Osteoblast (primary cell): ENCODE measurements at regions not wholly inside any gene's neighbourhood (a gene's known extent, or its start where the extent isn't known, plus 50 kb on each side); places are given as distances from the start of the nearest gene placed in this dataset.
A peak's percentile ranks its signal among the peaks of the same experiment; 100 is the strongest.

Experiments used
- DNase-seq: peaks from one replicate; pipeline ENCODE4 v3.0.0; 2011; ENCODE audit warnings: low spot score, mixed read lengths; ENCODE audit not compliant: insufficient read length; ENCODE audit errors: missing footprints
- H2AFZ ChIP-seq: 2 replicates; pipeline ENCODE4 v1.6.0; 2011; ENCODE audit warnings: mild to moderate bottlenecking, low read length
- H3K27ac ChIP-seq: 2 replicates; pipeline ENCODE4 v1.5.1; 2011; ENCODE audit warnings: mild to moderate bottlenecking, low read depth, low read length, moderate library complexity
- H3K27me3 ChIP-seq: 2 replicates; pipeline ENCODE4 v1.6.0; 2012; ENCODE audit warnings: mild to moderate bottlenecking, control low read depth, inconsistent platforms, low read length, moderate library complexity; ENCODE audit not compliant: insufficient read depth
- H3K36me3 ChIP-seq: 2 replicates; pipeline ENCODE4 v1.5.1; 2011; ENCODE audit warnings: mild to moderate bottlenecking, low read length, control low read depth, moderate library complexity; ENCODE audit not compliant: insufficient read depth
- H3K4me1 ChIP-seq: 2 replicates; pipeline ENCODE4 v1.5.1; 2011; ENCODE audit warnings: mild to moderate bottlenecking, low read length, control low read depth, moderate library complexity; ENCODE audit not compliant: insufficient read depth
- H3K4me2 ChIP-seq: 2 replicates; pipeline ENCODE4 v1.6.0; 2011; ENCODE audit warnings: mild to moderate bottlenecking, low read length; ENCODE audit not compliant: insufficient read depth
- H3K4me3 ChIP-seq: fragments of 200-600 bp; sonication (generic); 3 replicates; pipeline ENCODE4 v1.5.1; 2012; ENCODE audit warnings: mild to moderate bottlenecking, low read length, inconsistent platforms; ENCODE audit not compliant: insufficient read depth
- H3K79me2 ChIP-seq: 2 replicates; pipeline ENCODE4 v1.6.0; 2012; ENCODE audit warnings: mild to moderate bottlenecking, low read length, control low read depth, inconsistent platforms; ENCODE audit not compliant: insufficient read depth
- H3K9me3 ChIP-seq: 2 replicates; pipeline ENCODE4 v1.5.1; 2011; ENCODE audit warnings: low read depth, low read length, control low read depth
- H4K20me1 ChIP-seq: 2 replicates; pipeline ENCODE4 v1.6.0; 2012; ENCODE audit warnings: mild to moderate bottlenecking, low read length, control low read depth; ENCODE audit not compliant: insufficient read depth
- TF ChIP-seq, protein P1 (sequence below): IDR thresholded peaks from 2 replicates; pipeline ENCODE4 v1.5.1; 2011; ENCODE audit warnings: mild to moderate bottlenecking, low read depth, low read length, moderate library complexity; ENCODE audit errors: extremely low read depth

DNA sequence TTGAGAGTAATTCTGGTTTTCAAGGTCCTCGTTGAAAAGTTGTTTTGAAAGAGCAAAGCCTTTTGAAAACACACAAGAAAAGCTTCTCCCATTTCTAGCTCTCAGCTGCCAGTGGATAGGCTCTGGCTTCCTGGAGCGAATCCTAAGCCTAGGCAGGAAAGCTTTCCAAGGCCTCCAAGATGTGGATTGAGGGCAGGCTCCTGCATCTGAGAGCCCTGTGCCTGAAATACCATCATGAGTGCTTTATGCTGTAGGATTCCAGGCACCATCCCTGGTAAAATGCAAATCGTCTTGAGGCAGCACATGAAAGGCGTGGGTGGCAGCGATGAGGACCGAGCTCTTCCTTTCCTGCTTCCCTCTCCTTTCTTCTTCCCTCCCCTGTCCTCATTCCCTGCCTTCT is 60.7 kb upstream of the CORO2B start:
- no peaks in the 10 kb centered on the region for H3K36me3 ChIP-seq
- no peaks in the 10 kb centered on the region for H3K9me3 ChIP-seq
- no peaks in the 10 kb centered on the region for H3K4me1 ChIP-seq
- H3K4me2 ChIP-seq: no peak overlapping the region
- DNase-seq: no peak
- TF ChIP-seq, protein P1, sequence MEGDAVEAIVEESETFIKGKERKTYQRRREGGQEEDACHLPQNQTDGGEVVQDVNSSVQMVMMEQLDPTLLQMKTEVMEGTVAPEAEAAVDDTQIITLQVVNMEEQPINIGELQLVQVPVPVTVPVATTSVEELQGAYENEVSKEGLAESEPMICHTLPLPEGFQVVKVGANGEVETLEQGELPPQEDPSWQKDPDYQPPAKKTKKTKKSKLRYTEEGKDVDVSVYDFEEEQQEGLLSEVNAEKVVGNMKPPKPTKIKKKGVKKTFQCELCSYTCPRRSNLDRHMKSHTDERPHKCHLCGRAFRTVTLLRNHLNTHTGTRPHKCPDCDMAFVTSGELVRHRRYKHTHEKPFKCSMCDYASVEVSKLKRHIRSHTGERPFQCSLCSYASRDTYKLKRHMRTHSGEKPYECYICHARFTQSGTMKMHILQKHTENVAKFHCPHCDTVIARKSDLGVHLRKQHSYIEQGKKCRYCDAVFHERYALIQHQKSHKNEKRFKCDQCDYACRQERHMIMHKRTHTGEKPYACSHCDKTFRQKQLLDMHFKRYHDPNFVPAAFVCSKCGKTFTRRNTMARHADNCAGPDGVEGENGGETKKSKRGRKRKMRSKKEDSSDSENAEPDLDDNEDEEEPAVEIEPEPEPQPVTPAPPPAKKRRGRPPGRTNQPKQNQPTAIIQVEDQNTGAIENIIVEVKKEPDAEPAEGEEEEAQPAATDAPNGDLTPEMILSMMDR: no peak
- no peaks in the 10 kb centered on the region for H3K79me2 ChIP-seq
- H2AFZ ChIP-seq: peak overlapping the region; percentile 28
- H3K27me3 ChIP-seq: no peaks in the 10 kb centered on the region
- H4K20me1 ChIP-seq: no peaks in the 10 kb centered on the region
- H3K27ac ChIP-seq: no peak overlapping the region
- H3K4me3 ChIP-seq: no peak overlapping the region

DNA sequence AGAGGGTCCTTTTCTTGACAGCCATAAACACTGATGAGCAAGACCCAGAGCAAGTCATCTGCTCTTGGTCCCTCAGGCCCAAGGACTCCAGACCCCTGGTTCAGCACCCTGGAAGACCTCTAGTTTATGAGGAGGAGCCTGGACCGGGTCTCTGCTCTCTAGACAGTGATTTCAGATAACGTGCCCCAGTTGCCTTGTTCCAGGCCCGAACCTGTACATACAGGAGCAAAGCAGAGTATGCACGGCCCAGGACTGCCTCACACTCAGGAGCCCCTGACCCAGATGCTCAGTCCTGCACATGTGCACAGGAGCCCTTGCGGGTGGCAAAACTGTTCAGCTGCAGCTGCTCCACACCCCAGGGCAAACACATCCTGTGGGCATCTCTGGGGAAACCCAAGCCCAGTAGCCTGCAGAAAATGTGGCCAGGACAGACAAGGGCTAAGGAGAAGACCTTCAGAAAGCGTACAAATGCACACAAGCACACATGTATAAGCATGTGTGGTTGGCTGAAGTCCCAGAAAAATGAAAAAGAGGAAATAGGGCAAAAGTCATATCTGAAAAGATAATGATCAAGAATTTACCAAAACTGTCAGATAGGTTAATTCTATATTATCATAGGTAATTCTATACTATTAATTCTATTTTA is 59.9 kb upstream of the CORO2B start:
- Histone ChIP-seq H3K4me2 (no peak overlapping the region), H3K4me3 (no peak overlapping the region), H3K79me2 (no peaks in the 10 kb centered on the region), H3K27ac (no peak overlapping the region), H3K4me1 (peaks cover under 1% of the 10 kb centered on the region), H4K20me1 (no peaks in the 10 kb centered on the region), H2AFZ (no peak overlapping the region), H3K36me3 (no peaks in the 10 kb centered on the region), H3K27me3 (no peaks in the 10 kb centered on the region), H3K9me3 (no peaks in the 10 kb centered on the region)
- TF ChIP-seq, protein P1: no peak
- DNase-seq: no peak

DNA sequence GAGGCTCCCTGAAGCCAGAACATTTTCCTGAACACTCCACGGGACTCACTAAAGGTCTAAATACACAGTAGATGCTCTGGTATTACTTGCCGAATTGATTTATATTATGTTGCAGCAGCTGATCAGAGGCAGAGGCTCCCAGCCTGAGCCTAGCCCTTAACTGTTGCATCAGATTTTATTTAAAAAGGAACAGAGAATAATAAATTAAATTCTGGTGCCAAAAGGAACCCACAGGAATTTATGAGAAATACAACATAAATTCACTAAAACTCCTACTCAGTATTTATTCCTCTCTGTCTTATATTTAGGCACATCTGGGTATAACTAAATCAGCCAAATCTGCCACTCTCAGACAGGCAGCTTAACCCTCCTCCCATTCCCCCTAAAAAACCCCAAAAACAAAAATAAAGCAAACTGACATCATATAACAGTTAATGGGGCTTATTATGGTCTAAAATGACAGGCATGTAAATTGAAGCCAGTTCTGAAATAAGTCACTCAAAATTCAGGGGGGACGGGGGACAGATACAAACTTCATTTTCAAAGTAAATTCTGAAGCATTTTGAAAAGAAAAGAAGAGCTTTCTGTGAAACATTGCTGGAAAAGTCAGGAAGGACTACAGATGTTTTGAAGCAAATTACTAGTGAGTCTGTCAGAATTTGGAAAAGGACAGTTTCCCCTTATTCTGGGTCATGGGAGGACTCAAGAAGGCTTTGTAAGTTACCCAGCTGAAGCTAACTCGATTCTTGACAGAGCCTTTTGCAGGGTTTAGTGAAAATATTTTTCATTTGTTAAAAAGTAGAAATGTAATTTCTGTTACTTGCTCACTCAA is 53.8 kb upstream of the CORO2B start:
- H3K27me3 ChIP-seq: no peaks in the 10 kb centered on the region
- TF ChIP-seq, protein P1: no peak
- no peaks in the 10 kb centered on the region for H4K20me1 ChIP-seq
- H2AFZ ChIP-seq: no peak overlapping the region
- DNase-seq: no peak
- peak overlapping the region; percentile 69 for H3K4me2 ChIP-seq
- H3K4me1 ChIP-seq: peaks cover 42% of the 10 kb centered on the region
- H3K27ac ChIP-seq: peak overlapping the region; percentile 88
- no peak overlapping the region for H3K4me3 ChIP-seq
- H3K9me3 ChIP-seq: no peaks in the 10 kb centered on the region
- H3K36me3 ChIP-seq: no peaks in the 10 kb centered on the region
- no peaks in the 10 kb centered on the region for H3K79me2 ChIP-seq

DNA sequence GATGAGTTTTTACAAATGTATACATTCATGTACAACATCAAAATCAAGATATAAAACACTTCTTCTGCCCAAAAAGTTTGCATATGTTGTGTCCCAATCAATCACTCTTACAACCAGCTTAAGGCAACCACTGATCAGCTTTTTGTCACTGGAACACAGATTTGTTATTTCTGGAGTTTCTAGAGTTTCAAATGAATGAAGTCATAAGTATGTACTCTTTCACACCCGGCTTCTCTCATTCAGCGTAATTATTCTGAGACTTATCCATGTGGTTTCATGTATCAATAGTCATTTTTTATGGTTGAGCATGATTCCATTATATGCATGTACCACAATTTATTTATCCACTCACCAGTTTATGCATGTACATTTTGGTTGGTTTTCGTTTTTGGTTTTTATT is 53.0 kb upstream of the CORO2B start:
- Histone ChIP-seq H3K4me1 (peaks cover 42% of the 10 kb centered on the region), H3K4me3 (no peak overlapping the region), H3K79me2 (no peaks in the 10 kb centered on the region), H3K27ac (peak overlapping the region; percentile 88), H3K36me3 (no peaks in the 10 kb centered on the region), H3K4me2 (peak overlapping the region; percentile 7), H4K20me1 (no peaks in the 10 kb centered on the region), H3K27me3 (no peaks in the 10 kb centered on the region), H3K9me3 (no peaks in the 10 kb centered on the region), H2AFZ (no peak overlapping the region)
- DNase-seq: no peak
- TF ChIP-seq, protein P1: no peak
